OCI-LY3 (cell line): ENCODE measurements at regions not wholly inside any gene's neighbourhood (a gene's known extent, or its start where the extent isn't known, plus 50 kb on each side); places are given as distances from the start of the nearest gene placed in this dataset.

Source experiments
- EZH2phosphoT487 ChIP-seq: fragments of 200-600 bp; shearing (Covaris generic); IDR thresholded peaks from 2 replicates; pipeline ENCODE4 v1.6.1; 2018; ENCODE audit warnings: antibody characterized with exemption, mixed run types, low read depth
- TF ChIP-seq, protein P1 (sequence below): fragments of 200-600, 300-600 bp; sonication (generic); IDR thresholded peaks from 2 replicates; pipeline ENCODE4 v1.5.1; 2014; ENCODE audit warnings: antibody characterized with exemption, low read length, low read depth

DNA sequence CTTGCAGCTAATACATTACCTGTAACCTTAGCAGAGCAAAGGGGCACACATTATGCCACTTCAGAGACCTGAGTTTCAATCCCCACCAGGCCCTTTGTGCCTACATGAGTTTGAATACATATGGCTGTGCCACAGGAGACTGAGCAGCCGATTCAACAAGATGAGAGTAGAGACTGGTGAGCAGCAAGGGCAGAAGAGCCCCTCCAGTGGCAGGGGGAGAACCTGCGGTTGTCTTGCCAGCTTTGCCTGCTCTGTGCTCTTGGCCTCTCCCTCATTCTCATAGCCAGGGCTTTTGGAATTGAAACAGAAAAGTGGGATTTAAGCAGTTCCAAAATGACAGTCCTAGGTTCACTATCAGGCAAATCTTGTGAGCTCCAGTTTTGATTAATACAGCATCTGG is 52.3 kb upstream of the CLNK start:
- TF ChIP-seq, protein P1, sequence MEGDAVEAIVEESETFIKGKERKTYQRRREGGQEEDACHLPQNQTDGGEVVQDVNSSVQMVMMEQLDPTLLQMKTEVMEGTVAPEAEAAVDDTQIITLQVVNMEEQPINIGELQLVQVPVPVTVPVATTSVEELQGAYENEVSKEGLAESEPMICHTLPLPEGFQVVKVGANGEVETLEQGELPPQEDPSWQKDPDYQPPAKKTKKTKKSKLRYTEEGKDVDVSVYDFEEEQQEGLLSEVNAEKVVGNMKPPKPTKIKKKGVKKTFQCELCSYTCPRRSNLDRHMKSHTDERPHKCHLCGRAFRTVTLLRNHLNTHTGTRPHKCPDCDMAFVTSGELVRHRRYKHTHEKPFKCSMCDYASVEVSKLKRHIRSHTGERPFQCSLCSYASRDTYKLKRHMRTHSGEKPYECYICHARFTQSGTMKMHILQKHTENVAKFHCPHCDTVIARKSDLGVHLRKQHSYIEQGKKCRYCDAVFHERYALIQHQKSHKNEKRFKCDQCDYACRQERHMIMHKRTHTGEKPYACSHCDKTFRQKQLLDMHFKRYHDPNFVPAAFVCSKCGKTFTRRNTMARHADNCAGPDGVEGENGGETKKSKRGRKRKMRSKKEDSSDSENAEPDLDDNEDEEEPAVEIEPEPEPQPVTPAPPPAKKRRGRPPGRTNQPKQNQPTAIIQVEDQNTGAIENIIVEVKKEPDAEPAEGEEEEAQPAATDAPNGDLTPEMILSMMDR: no peak
- TF ChIP-seq EZH2phosphoT487: no peak
